WTC11 (cell line): ENCODE measurements at regions not wholly inside any gene's neighbourhood (a gene's known extent, or its start where the extent isn't known, plus 50 kb on each side); places are given as distances from the start of the nearest gene placed in this dataset.
"Not testable (repeated sequence)": the region's sequence is repeated elsewhere in the genome, so short reads cannot be mapped to it uniquely, and the experiment has no call there.

ENCODE experiments used
- ATAC-seq: fragments of 200-7000 bp; cut with Tn5 transposase; 2 replicates; pipeline ENCODE4 v1.10.0; 2021; ENCODE audit warnings: mild to moderate bottlenecking, moderate library complexity
- CTCF ChIA-PET: fragments of 300-600 bp; sonication (Branson Sonifier 250); formaldehyde crosslinking; loops from one replicate; lab custom pipeline; 2021; ENCODE audit warnings: antibody characterized with exemption; lab: Charles Lee
- POLR2A ChIA-PET: fragments of 350-600 bp; sonication (Branson Sonifier 250); formaldehyde crosslinking; loops from one replicate; lab custom pipeline; 2021; ENCODE audit warnings: antibody characterized with exemption; lab: Charles Lee
- DNase-seq: peaks from one replicate; pipeline ENCODE4 v3.0.0; 2021; ENCODE audit warnings: low spot score
- H3K27ac Mint-ChIP-seq: 2 replicates; pipeline ENCODE4 v1.8.0; 2021; ENCODE audit warnings: mixed read lengths
- H3K27me3 Mint-ChIP-seq: 2 replicates; pipeline ENCODE4 v1.8.0; 2021; ENCODE audit warnings: low read depth, mild to moderate bottlenecking, moderate library complexity, mixed read lengths
- H3K36me3 Mint-ChIP-seq: 2 replicates; pipeline ENCODE4 v1.8.0; 2021; ENCODE audit warnings: mixed read lengths
- H3K4me1 Mint-ChIP-seq: 2 replicates; pipeline ENCODE4 v1.8.0; 2022; ENCODE audit warnings: mixed read lengths
- H3K4me3 Mint-ChIP-seq: 2 replicates; pipeline ENCODE4 v1.8.0; 2021; ENCODE audit warnings: mild to moderate bottlenecking, moderate library complexity, mixed read lengths
- H3K9me3 Mint-ChIP-seq: 2 replicates; pipeline ENCODE4 v1.8.0; 2021; ENCODE audit warnings: mixed read lengths
- HMGA2 ChIP-seq: fragments of 250-450 bp; sonication (Bioruptor Pico); IDR thresholded peaks from 2 replicates; pipeline ENCODE4 v1.4.0; 2021; ENCODE audit warnings: mild to moderate bottlenecking, moderate library complexity
- JAZF1 ChIP-seq: fragments of 250-450 bp; sonication (Bioruptor Pico); IDR thresholded peaks from 2 replicates; pipeline ENCODE4 v1.9.0; 2021; ENCODE audit warnings: moderate library complexity, mild to moderate bottlenecking, inconsistent platforms
- KAT7 ChIP-seq: sonication (generic); formaldehyde crosslinking; IDR thresholded peaks from 2 replicates; pipeline ENCODE4 v1.8.1; 2023; ENCODE audit warnings: missing genetic modification reagents, mild to moderate bottlenecking, borderline replicate concordance
- NFATC4 ChIP-seq: fragments of 250-450 bp; sonication (Bioruptor Pico); IDR thresholded peaks from 2 replicates; pipeline ENCODE4 v1.9.0; 2021; ENCODE audit warnings: mild to moderate bottlenecking
- SMAD4 ChIP-seq: sonication (generic); formaldehyde crosslinking; IDR thresholded peaks from 2 replicates; pipeline ENCODE4 v1.8.0; 2022; ENCODE audit warnings: mild to moderate bottlenecking, missing genetic modification reagents
- SOX15 ChIP-seq: fragments of 250-450 bp; sonication (Bioruptor Pico); IDR thresholded peaks from 2 replicates; pipeline ENCODE4 v1.9.0; 2021; ENCODE audit warnings: mild to moderate bottlenecking
- TCF7 ChIP-seq: sonication (generic); formaldehyde crosslinking; IDR thresholded peaks from 2 replicates; pipeline ENCODE4 v1.8.0; 2022; ENCODE audit warnings: mild to moderate bottlenecking, low read depth, missing genetic modification reagents, moderate library complexity
- ZNF263 ChIP-seq: sonication (generic); formaldehyde crosslinking; IDR thresholded peaks from 2 replicates; pipeline ENCODE4 v1.8.1; 2022; ENCODE audit warnings: low read depth, mild to moderate bottlenecking, moderate library complexity, missing genetic modification reagents
- ZNF317 ChIP-seq: sonication (generic); formaldehyde crosslinking; IDR thresholded peaks from 2 replicates; pipeline ENCODE4 v1.8.1; 2023; ENCODE audit warnings: low read depth, mild to moderate bottlenecking, moderate library complexity, missing genetic modification reagents, borderline replicate concordance
- ZNF396 ChIP-seq: fragments of 250-450 bp; sonication (Bioruptor Pico); IDR thresholded peaks from 2 replicates; pipeline ENCODE4 v1.8.0; 2021; ENCODE audit warnings: mild to moderate bottlenecking, moderate library complexity, borderline replicate concordance
- TF ChIP-seq, protein P1 (sequence below): sonication (generic); formaldehyde crosslinking; conservative IDR thresholded peaks from 2 replicates; pipeline ENCODE4 v1.8.1; 2022; ENCODE audit warnings: mild to moderate bottlenecking, missing genetic modification reagents
- TF ChIP-seq, protein P2 (sequence below): sonication (generic); formaldehyde crosslinking; IDR thresholded peaks from 2 replicates; pipeline ENCODE4 v1.8.0; 2023; ENCODE audit warnings: mild to moderate bottlenecking, missing genetic modification reagents
- TF ChIP-seq, protein P3 (sequence below): sonication (generic); formaldehyde crosslinking; IDR thresholded peaks from 2 replicates; pipeline ENCODE4 v1.8.1; 2023; ENCODE audit warnings: mild to moderate bottlenecking, moderate library complexity, missing genetic modification reagents
- TF ChIP-seq, protein P4 (sequence below): fragments of 250-450 bp; sonication (Bioruptor Pico); IDR thresholded peaks from 2 replicates; pipeline ENCODE4 v1.9.0; 2021; ENCODE audit warnings: mild to moderate bottlenecking
- TF ChIP-seq, protein P5 (sequence below): fragments of 250-450 bp; sonication (Bioruptor Pico); IDR thresholded peaks from 2 replicates; pipeline ENCODE4 v2.1.2; 2022; ENCODE audit warnings: mild to moderate bottlenecking, moderate library complexity
- TF ChIP-seq, protein P6 (sequence below): fragments of 250-450 bp; sonication (Bioruptor Pico); IDR thresholded peaks from 2 replicates; pipeline ENCODE4 v1.9.0; 2021; ENCODE audit warnings: mild to moderate bottlenecking
- TF ChIP-seq, protein P7 (sequence below): sonication (generic); formaldehyde crosslinking; IDR thresholded peaks from 2 replicates; pipeline ENCODE4 v1.8.1; 2022; ENCODE audit warnings: mild to moderate bottlenecking, moderate library complexity, missing genetic modification reagents

DNA sequence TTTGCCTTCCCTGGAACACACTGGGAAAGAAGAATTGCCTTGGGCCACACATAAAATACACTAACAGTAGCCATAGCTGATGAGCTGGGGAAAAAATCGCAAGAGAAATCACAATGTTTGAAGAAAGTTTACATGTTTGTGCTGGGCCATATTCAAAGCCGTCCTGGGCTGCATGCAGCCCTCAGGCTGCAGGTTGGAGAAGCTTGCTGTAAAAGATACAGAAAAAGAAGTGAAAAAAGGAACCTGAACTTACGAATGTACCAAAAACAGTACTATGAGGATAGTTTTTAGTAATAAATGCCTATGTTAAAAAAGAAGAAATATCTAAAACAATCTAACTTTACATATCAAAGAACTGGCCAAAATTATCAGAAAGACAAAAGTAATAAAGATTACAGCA lies 82.1 kb downstream of the UGT2B28 start (continued):
- TF ChIP-seq, protein P1, sequence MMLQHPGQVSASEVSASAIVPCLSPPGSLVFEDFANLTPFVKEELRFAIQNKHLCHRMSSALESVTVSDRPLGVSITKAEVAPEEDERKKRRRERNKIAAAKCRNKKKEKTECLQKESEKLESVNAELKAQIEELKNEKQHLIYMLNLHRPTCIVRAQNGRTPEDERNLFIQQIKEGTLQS (CRISPR knock-in tag): no peak
- TF ChIP-seq JAZF1 (CRISPR knock-in tag) (no peak), HMGA2 (CRISPR knock-in tag) (no peak), ZNF263 (CRISPR knock-in tag) (no peak), NFATC4 (CRISPR knock-in tag) (no peak)
- TF ChIP-seq, protein P2, sequence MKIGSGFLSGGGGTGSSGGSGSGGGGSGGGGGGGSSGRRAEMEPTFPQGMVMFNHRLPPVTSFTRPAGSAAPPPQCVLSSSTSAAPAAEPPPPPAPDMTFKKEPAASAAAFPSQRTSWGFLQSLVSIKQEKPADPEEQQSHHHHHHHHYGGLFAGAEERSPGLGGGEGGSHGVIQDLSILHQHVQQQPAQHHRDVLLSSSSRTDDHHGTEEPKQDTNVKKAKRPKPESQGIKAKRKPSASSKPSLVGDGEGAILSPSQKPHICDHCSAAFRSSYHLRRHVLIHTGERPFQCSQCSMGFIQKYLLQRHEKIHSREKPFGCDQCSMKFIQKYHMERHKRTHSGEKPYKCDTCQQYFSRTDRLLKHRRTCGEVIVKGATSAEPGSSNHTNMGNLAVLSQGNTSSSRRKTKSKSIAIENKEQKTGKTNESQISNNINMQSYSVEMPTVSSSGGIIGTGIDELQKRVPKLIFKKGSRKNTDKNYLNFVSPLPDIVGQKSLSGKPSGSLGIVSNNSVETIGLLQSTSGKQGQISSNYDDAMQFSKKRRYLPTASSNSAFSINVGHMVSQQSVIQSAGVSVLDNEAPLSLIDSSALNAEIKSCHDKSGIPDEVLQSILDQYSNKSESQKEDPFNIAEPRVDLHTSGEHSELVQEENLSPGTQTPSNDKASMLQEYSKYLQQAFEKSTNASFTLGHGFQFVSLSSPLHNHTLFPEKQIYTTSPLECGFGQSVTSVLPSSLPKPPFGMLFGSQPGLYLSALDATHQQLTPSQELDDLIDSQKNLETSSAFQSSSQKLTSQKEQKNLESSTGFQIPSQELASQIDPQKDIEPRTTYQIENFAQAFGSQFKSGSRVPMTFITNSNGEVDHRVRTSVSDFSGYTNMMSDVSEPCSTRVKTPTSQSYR (CRISPR knock-in tag): no peak
- TF ChIP-seq, protein P3, sequence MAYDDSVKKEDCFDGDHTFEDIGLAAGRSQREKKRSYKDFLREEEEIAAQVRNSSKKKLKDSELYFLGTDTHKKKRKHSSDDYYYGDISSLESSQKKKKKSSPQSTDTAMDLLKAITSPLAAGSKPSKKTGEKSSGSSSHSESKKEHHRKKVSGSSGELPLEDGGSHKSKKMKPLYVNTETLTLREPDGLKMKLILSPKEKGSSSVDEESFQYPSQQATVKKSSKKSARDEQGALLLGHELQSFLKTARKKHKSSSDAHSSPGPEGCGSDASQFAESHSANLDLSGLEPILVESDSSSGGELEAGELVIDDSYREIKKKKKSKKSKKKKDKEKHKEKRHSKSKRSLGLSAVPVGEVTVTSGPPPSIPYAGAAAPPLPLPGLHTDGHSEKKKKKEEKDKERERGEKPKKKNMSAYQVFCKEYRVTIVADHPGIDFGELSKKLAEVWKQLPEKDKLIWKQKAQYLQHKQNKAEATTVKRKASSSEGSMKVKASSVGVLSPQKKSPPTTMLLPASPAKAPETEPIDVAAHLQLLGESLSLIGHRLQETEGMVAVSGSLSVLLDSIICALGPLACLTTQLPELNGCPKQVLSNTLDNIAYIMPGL (CRISPR knock-in tag): no peak
- TF ChIP-seq, protein P4, sequence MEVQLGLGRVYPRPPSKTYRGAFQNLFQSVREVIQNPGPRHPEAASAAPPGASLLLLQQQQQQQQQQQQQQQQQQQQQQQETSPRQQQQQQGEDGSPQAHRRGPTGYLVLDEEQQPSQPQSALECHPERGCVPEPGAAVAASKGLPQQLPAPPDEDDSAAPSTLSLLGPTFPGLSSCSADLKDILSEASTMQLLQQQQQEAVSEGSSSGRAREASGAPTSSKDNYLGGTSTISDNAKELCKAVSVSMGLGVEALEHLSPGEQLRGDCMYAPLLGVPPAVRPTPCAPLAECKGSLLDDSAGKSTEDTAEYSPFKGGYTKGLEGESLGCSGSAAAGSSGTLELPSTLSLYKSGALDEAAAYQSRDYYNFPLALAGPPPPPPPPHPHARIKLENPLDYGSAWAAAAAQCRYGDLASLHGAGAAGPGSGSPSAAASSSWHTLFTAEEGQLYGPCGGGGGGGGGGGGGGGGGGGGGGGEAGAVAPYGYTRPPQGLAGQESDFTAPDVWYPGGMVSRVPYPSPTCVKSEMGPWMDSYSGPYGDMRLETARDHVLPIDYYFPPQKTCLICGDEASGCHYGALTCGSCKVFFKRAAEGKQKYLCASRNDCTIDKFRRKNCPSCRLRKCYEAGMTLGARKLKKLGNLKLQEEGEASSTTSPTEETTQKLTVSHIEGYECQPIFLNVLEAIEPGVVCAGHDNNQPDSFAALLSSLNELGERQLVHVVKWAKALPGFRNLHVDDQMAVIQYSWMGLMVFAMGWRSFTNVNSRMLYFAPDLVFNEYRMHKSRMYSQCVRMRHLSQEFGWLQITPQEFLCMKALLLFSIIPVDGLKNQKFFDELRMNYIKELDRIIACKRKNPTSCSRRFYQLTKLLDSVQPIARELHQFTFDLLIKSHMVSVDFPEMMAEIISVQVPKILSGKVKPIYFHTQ: no peak
- TF ChIP-seq, all 79 proteins: peak for 0

DNA sequence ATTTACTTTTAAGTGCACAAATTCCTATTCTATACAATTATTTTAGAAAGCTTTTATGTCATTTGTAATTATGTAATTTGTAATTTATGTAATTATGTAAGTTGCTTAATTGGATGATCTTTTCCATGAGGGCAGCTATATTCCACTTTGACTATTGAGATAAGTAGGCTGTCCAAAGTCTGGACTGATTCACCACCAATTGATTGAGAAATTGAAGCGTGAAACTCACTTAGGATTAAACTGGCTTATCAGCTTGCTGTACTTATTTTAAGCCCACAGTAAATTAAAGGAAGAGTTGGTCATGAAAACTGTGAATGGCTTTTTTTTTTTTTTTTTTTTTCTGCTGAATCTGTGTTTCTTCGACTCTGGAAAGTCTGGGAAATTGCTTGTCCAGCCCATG lies 87.4 kb downstream of the UGT2B28 start:
- H3K36me3 Mint-ChIP-seq, ATAC-seq, H3K27me3 Mint-ChIP-seq, CTCF ChIA-PET, H3K27ac Mint-ChIP-seq, POLR2A ChIA-PET, DNase-seq, H3K4me3 Mint-ChIP-seq, H3K4me1 Mint-ChIP-seq: not testable (repeated sequence)
- H3K9me3 Mint-ChIP-seq: peaks cover 16% of the 10 kb centered on the region

DNA sequence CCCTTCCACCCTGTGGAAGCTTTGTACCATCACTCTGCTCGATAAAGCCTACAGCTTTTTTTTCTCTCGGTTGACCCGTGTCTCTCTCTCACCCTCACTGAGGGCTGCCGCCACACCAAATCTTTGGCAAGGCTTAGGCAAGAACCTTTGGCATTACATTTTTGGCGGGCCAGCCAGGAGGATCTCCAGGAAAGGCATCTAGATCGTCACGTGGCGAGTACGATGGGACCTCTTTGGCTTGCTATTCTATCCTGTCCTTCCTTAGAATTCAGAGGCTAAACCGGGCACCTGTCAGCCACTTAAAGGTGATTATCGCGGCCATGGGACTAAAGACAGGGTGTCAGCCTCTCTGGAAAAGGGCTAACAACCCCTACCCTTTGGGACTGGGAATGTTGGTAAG lies 96.2 kb downstream of the UGT2B28 start:
- H3K27ac Mint-ChIP-seq: peak overlapping the region; percentile 16; the same call in 1 of the 2 replicates
- no peaks in the 10 kb centered on the region for H3K27me3 Mint-ChIP-seq
- no peaks in the 10 kb centered on the region for H3K36me3 Mint-ChIP-seq
- H3K4me3 Mint-ChIP-seq: no peak overlapping the region
- DNase-seq: no peak
- H3K9me3 Mint-ChIP-seq: peaks cover 9% of the 10 kb centered on the region
- H3K4me1 Mint-ChIP-seq: peaks cover 7% of the 10 kb centered on the region
- CTCF ChIA-PET: no interaction called here
- no peak for ATAC-seq
- POLR2A ChIA-PET: no interaction called here
- TF ChIP-seq, protein P5, sequence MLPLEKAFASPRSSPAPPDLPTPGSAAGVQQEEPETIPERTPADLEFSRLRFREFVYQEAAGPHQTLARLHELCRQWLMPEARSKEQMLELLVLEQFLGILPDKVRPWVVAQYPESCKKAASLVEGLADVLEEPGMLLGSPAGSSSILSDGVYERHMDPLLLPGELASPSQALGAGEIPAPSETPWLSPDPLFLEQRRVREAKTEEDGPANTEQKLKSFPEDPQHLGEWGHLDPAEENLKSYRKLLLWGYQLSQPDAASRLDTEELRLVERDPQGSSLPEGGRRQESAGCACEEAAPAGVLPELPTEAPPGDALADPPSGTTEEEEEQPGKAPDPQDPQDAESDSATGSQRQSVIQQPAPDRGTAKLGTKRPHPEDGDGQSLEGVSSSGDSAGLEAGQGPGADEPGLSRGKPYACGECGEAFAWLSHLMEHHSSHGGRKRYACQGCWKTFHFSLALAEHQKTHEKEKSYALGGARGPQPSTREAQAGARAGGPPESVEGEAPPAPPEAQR: no peak
- no peak for TF ChIP-seq SMAD4
- TF ChIP-seq, protein P6, sequence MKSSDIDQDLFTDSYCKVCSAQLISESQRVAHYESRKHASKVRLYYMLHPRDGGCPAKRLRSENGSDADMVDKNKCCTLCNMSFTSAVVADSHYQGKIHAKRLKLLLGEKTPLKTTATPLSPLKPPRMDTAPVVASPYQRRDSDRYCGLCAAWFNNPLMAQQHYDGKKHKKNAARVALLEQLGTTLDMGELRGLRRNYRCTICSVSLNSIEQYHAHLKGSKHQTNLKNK: no peak
- no peak for TF ChIP-seq KAT7 (CRISPR knock-in tag)
- TF ChIP-seq SOX15 (CRISPR knock-in tag): no peak
- TF ChIP-seq ZNF317 (CRISPR knock-in tag): no peak
- TF ChIP-seq TCF7: no peak
- TF ChIP-seq, protein P7, sequence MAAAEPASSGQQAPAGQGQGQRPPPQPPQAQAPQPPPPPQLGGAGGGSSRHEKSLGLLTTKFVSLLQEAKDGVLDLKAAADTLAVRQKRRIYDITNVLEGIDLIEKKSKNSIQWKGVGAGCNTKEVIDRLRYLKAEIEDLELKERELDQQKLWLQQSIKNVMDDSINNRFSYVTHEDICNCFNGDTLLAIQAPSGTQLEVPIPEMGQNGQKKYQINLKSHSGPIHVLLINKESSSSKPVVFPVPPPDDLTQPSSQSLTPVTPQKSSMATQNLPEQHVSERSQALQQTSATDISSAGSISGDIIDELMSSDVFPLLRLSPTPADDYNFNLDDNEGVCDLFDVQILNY (CRISPR knock-in tag): no peak
- no peak for TF ChIP-seq ZNF396
- TF ChIP-seq, protein P3 (CRISPR knock-in tag): no peak
